NCI-H2196 (cell line): ENCODE measurements at regions not wholly inside any gene's neighbourhood (a gene's known extent, or its start where the extent isn't known, plus 50 kb on each side); places are given as distances from the start of the nearest gene placed in this dataset.

Experiments
- DNase-seq: peaks from one replicate; lab custom pipeline; 2025; ENCODE audit not compliant: unreplicated experiment; lab: John Stamatoyannopoulos, UW

DNA sequence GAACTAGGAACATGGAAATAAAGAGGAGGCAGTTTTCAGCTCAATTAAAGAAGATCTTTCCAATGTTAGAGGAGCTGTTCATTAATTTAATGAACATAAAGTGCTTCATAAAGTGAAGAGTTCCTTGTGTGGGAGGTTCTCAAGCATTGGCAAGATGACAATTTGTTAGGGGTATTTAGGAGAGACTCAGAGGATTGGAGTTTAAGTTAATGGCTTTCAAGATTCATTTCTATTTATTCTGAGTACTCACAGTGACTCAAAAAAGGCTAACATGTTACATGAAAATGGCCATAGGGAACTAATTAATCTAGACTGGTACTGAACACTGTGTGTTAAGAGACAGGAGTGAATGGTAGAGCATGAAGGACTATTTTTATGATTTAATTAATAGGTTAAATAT lies 55.4 kb upstream of the CDH12 start:
- DNase-seq: no peak

DNA sequence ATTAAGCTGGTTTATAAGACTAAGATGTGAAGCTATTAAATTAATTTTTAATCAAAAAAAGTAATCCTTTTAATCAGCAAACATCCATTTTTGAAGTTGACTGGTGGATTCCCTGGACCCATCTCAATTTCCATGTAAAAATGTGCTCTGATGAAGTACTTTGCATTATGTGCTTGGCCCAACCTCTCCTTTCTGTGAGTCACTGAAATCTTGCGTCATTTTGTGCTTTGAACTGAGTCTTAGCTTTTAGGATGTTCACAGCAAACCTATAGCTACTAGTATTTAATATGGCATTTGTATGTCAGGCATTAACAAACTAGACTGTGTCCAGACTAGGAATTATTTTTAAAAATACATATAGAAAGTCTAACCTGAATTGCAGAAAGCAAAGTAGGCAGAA lies 55.0 kb upstream of the CDH12 start:
- DNase-seq: no peak
